ENCODE measurements at regions not wholly inside any gene's neighbourhood (a gene's known extent, or its start where the extent isn't known, plus 50 kb on each side); places are given as distances from the start of the nearest gene placed in this dataset.

DNA sequence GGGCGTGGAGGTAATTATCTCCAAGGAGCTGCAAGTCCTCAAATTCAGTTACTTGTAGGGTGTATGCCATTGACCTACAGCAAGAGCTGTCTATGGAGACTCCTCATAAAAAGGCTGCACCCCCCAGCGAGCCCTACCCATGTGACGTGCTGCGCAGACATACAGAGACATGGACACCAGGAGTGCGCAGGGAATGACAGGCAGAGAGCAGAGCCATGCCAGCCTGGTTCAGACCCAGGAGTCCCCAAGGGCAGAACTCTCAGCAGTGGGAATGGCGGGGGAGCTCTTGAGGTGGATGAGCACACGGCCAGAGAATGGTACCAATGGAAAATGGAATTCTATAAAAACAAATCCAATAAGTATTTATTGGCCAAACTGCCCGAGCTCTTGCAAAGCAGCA lies 310.1 kb downstream of the MYCN start:
- TF ChIP-seq, protein P1, sequence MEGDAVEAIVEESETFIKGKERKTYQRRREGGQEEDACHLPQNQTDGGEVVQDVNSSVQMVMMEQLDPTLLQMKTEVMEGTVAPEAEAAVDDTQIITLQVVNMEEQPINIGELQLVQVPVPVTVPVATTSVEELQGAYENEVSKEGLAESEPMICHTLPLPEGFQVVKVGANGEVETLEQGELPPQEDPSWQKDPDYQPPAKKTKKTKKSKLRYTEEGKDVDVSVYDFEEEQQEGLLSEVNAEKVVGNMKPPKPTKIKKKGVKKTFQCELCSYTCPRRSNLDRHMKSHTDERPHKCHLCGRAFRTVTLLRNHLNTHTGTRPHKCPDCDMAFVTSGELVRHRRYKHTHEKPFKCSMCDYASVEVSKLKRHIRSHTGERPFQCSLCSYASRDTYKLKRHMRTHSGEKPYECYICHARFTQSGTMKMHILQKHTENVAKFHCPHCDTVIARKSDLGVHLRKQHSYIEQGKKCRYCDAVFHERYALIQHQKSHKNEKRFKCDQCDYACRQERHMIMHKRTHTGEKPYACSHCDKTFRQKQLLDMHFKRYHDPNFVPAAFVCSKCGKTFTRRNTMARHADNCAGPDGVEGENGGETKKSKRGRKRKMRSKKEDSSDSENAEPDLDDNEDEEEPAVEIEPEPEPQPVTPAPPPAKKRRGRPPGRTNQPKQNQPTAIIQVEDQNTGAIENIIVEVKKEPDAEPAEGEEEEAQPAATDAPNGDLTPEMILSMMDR (IDR thresholded peaks at IDR 0.05): no peak
- no peak for TF ChIP-seq POLR2A (IDR thresholded peaks at IDR 0.05)
